GM12878 (cell line): ENCODE measurements at regions not wholly inside any gene's neighbourhood (a gene's known extent, or its start where the extent isn't known, plus 50 kb on each side); places are given as distances from the start of the nearest gene placed in this dataset.

Experiments
- EZH2 ChIP-seq: IDR thresholded peaks from 2 replicates; pipeline ENCODE4 v1.6.1; 2012; ENCODE audit warnings: low read depth, mild to moderate bottlenecking, control low read depth, inconsistent platforms, low read length, borderline replicate concordance; ENCODE audit not compliant: control insufficient read depth
- MAX ChIP-seq: IDR thresholded peaks from 2 replicates; pipeline ENCODE4 v1.6.1; 2012; ENCODE audit warnings: low read depth, low read length, improper control_type of control experiment
- RAD21 ChIP-seq: IDR thresholded peaks from 2 replicates; pipeline ENCODE4 v1.6.1; 2011; ENCODE audit warnings: mild to moderate bottlenecking, low read depth, low read length, moderate library complexity; ENCODE audit not compliant: insufficient read depth
- TF ChIP-seq, protein P1 (sequence below): IDR thresholded peaks from 2 replicates; pipeline ENCODE4 v1.6.1; 2011; ENCODE audit warnings: borderline replicate concordance, low read depth, mild to moderate bottlenecking, moderate library complexity, mixed read lengths, low read length; ENCODE audit not compliant: insufficient read depth; ENCODE audit errors: extremely low read length

DNA sequence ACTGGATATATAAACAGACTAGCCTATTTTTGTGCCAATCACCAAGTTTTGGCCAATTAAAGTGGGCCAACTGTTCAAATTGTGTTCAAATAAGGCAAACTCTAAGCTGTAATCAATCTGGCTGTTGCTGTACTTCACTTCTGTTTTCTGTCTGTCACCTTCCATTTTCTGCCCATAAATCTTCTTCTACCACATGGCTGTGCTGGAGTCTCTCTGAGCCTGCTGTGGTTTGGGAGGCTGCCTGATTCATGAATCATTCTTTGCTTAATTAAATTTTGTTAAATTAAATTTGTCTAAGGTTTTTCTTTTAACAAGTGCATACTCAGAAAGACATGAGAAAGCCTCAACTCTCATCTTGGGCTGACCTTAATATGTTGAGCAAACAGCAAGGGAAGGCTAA is 172.6 kb upstream of the VIPR2 start:
- TF ChIP-seq RAD21: no peak
- no peak for TF ChIP-seq EZH2
- TF ChIP-seq MAX: no peak
- TF ChIP-seq, protein P1, sequence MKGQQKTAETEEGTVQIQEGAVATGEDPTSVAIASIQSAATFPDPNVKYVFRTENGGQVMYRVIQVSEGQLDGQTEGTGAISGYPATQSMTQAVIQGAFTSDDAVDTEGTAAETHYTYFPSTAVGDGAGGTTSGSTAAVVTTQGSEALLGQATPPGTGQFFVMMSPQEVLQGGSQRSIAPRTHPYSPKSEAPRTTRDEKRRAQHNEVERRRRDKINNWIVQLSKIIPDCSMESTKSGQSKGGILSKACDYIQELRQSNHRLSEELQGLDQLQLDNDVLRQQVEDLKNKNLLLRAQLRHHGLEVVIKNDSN: no peak
